H9 (cell line): ENCODE measurements at regions not wholly inside any gene's neighbourhood (a gene's known extent, or its start where the extent isn't known, plus 50 kb on each side); places are given as distances from the start of the nearest gene placed in this dataset.

Source experiments
- DNase-seq: peaks from one replicate; pipeline ENCODE4 v3.0.0-alpha.2; 2017
- H2AFZ ChIP-seq: one replicate; pipeline ENCODE4 v1.6.1; 2013; ENCODE audit warnings: mild to moderate bottlenecking, low read length, control low read depth, moderate library complexity
- H2AK5ac ChIP-seq: 2 replicates; pipeline ENCODE4 v1.6.1; 2013; ENCODE audit warnings: low read length, control low read depth, mixed read lengths; ENCODE audit not compliant: insufficient read length
- H2BK120ac ChIP-seq: one replicate; pipeline ENCODE4 v1.6.1; 2013; ENCODE audit warnings: low read depth, mild to moderate bottlenecking, low read length, control low read depth, inconsistent platforms; ENCODE audit not compliant: poor library complexity, severe bottlenecking
- H2BK12ac ChIP-seq: 2 replicates; pipeline ENCODE4 v1.6.1; 2013; ENCODE audit warnings: low read length, control low read depth, mixed read lengths, low read depth; ENCODE audit not compliant: insufficient read length
- H2BK15ac ChIP-seq: 2 replicates; pipeline ENCODE4 v1.6.1; 2013; ENCODE audit warnings: low read depth, low read length, control low read depth
- H2BK20ac ChIP-seq: one replicate; pipeline ENCODE4 v1.6.1; 2013; ENCODE audit warnings: low read depth, mild to moderate bottlenecking, low read length, control low read depth, inconsistent platforms; ENCODE audit not compliant: poor library complexity, severe bottlenecking
- H2BK5ac ChIP-seq: 2 replicates; pipeline ENCODE4 v1.6.1; 2013; ENCODE audit warnings: low read length, control low read depth, mixed read lengths; ENCODE audit not compliant: insufficient read length
- H3K14ac ChIP-seq: 2 replicates; pipeline ENCODE4 v1.6.1; 2013; ENCODE audit warnings: low read length, control low read depth; ENCODE audit not compliant: insufficient read depth
- H3K18ac ChIP-seq: 2 replicates; pipeline ENCODE4 v1.6.1; 2013; ENCODE audit warnings: low read depth, mild to moderate bottlenecking, mixed read lengths, low read length, control low read depth; ENCODE audit not compliant: insufficient read length
- H3K23ac ChIP-seq: 2 replicates; pipeline ENCODE4 v1.6.1; 2013; ENCODE audit warnings: low read length, control low read depth, mixed read lengths, low read depth; ENCODE audit not compliant: insufficient read length
- H3K23me2 ChIP-seq: 2 replicates; pipeline ENCODE4 v1.6.1; 2013; ENCODE audit warnings: low read depth, mild to moderate bottlenecking, mixed read lengths, low read length, control low read depth; ENCODE audit not compliant: insufficient read length, poor library complexity, severe bottlenecking
- H3K27ac ChIP-seq: 2 replicates; pipeline ENCODE4 v1.5.1; 2013; ENCODE audit warnings: low read length, control low read depth, mixed read lengths, low read depth; ENCODE audit not compliant: insufficient read length
- H3K27me3 ChIP-seq: 2 replicates; pipeline ENCODE4 v1.6.1; 2013; ENCODE audit warnings: low read length, control low read depth, inconsistent platforms; ENCODE audit not compliant: insufficient read depth
- H3K4ac ChIP-seq: 2 replicates; pipeline ENCODE4 v1.6.1; 2013; ENCODE audit warnings: low read depth, mild to moderate bottlenecking, control low read depth, inconsistent platforms, low read length, moderate library complexity
- H3K4me1 ChIP-seq: 2 replicates; pipeline ENCODE4 v1.6.1; 2013; ENCODE audit warnings: low read length, control low read depth, inconsistent platforms; ENCODE audit not compliant: insufficient read depth
- H3K4me2 ChIP-seq: 2 replicates; pipeline ENCODE4 v1.6.1; 2013; ENCODE audit warnings: low read length, control low read depth, mixed read lengths; ENCODE audit not compliant: insufficient read length, insufficient read depth
- H3K56ac ChIP-seq: 2 replicates; pipeline ENCODE4 v1.6.1; 2013; ENCODE audit warnings: low read depth, mild to moderate bottlenecking, mixed read lengths, low read length, control low read depth; ENCODE audit not compliant: insufficient read length
- H3K79me1 ChIP-seq: 2 replicates; pipeline ENCODE4 v1.6.1; 2013; ENCODE audit warnings: low read depth, mild to moderate bottlenecking, moderate library complexity, low read length, control low read depth, inconsistent platforms; ENCODE audit not compliant: insufficient read depth, poor library complexity, severe bottlenecking
- H3K79me2 ChIP-seq: 2 replicates; pipeline ENCODE4 v1.6.1; 2013; ENCODE audit warnings: low read length, control low read depth, inconsistent platforms; ENCODE audit not compliant: insufficient read depth
- H3K9ac ChIP-seq: 2 replicates; pipeline ENCODE4 v1.6.1; 2013; ENCODE audit warnings: low read length, control low read depth, mixed read lengths; ENCODE audit not compliant: insufficient read length; ENCODE audit errors: extremely low read depth
- H3K9me3 ChIP-seq: one replicate; pipeline ENCODE4 v1.6.1; 2013; ENCODE audit warnings: low read depth, low read length, inconsistent platforms; ENCODE audit not compliant: control insufficient read depth
- H3T11ph ChIP-seq: one replicate; pipeline ENCODE4 v1.6.1; 2013; ENCODE audit warnings: mild to moderate bottlenecking, low read length, control low read depth, inconsistent platforms
- H4K20me1 ChIP-seq: one replicate; pipeline ENCODE4 v1.6.1; 2013; ENCODE audit not compliant: control insufficient read depth, insufficient read length, insufficient read depth
- H4K5ac ChIP-seq: 2 replicates; pipeline ENCODE4 v1.6.1; 2013; ENCODE audit warnings: low read depth, mild to moderate bottlenecking, mixed read lengths, low read length, control low read depth; ENCODE audit not compliant: insufficient read length
- H4K8ac ChIP-seq: replicated peaks from 2 replicates; pipeline ENCODE4 v1.6.1; 2013; ENCODE audit warnings: low read length, control low read depth, mixed read lengths, low read depth; ENCODE audit not compliant: insufficient read length
- H4K91ac ChIP-seq: 2 replicates; pipeline ENCODE4 v1.6.1; 2013; ENCODE audit warnings: low read depth, mild to moderate bottlenecking, moderate library complexity, mixed read lengths, low read length, control low read depth; ENCODE audit not compliant: insufficient read length
- H3K27ac Mint-ChIP-seq, 3 experiments: 2 replicates in 2 of 3; 3 replicates in 1 of 3; pipeline ENCODE4 v1.8.0; 2020 to 2021; ENCODE audit warnings: mixed read lengths in 3 of 3, mild to moderate bottlenecking in 1 of 3, moderate library complexity in 1 of 3
- H3K27me3 Mint-ChIP-seq: 2 replicates; pipeline ENCODE4 v1.8.0; 2021; ENCODE audit warnings: low read depth, mild to moderate bottlenecking, moderate library complexity, mixed read lengths
- H3K36me3 Mint-ChIP-seq, 3 experiments: 2 replicates in 2 of 3; 3 replicates in 1 of 3; pipeline ENCODE4 v1.8.0; 2020 to 2021; ENCODE audit warnings: low read depth in 3 of 3, mixed read lengths in 3 of 3; ENCODE audit not compliant: insufficient read depth in 1 of 3
- H3K4me1 Mint-ChIP-seq, 2 experiments: 2 replicates each; pipeline ENCODE4 v1.8.0; 2020; ENCODE audit warnings: mixed read lengths in 2 of 2
- H3K4me3 Mint-ChIP-seq, 2 experiments: 2 replicates in 1 of 2; 3 replicates in 1 of 2; pipeline ENCODE4 v1.8.0; 2020 to 2021; ENCODE audit warnings: mild to moderate bottlenecking in 2 of 2, mixed read lengths in 2 of 2, moderate library complexity in 1 of 2
- H3K9me3 Mint-ChIP-seq, 2 experiments: 2 replicates in 1 of 2; 3 replicates in 1 of 2; pipeline ENCODE4 v1.8.0; 2020; ENCODE audit warnings: mild to moderate bottlenecking in 2 of 2, mixed read lengths in 2 of 2, moderate library complexity in 1 of 2
- CTCF ChIP-seq: fragments of 200-600 bp; sonication (generic); conservative IDR thresholded peaks from 3 replicates; pipeline ENCODE4 v1.8.0; 2021; ENCODE audit warnings: antibody characterized with exemption, mild to moderate bottlenecking
- WGBS: extraction: QIAGEN DNeasy Blood & Tissue Kit; methylation state at CpG from one replicate; pipeline ENCODE4 v1.1.7; 2013; ENCODE audit warnings: missing lambda C conversion rate, low lambda C conversion rate, mixed read lengths; ENCODE audit not compliant: insufficient read length; ENCODE audit errors: extremely low coverage; 5-methylcytosine and 5-hydroxymethylcytosine counted together

DNA sequence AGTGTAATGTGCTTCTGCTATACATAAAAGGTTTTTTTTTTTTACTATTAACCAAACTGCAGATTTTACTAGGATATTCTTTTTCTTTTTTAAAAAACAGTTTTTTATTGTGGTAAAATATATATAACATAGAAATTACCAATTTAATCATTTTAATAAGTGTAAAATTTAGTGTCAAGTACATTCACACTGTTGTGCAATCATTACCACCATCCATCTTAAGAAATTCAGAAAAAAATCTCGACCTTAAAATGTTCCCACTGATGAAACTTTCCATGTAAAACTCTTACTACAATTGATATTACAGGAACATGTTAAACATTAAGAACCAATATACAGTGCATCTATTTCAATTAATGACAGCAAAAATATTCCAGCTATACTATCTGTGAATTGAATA, 244.8 kb upstream of the FAT3 start:
- no peak overlapping the region for H2AFZ ChIP-seq
- H2BK5ac ChIP-seq, result no peak overlapping the region
- H3K23ac ChIP-seq, result no peak overlapping the region
- no peak overlapping the region for H2BK15ac ChIP-seq
- no peak overlapping the region for H3K4ac ChIP-seq
- no peak for DNase-seq
- no peak overlapping the region for H4K5ac ChIP-seq
- no peak overlapping the region for H4K91ac ChIP-seq
- no peak overlapping the region for H2BK20ac ChIP-seq
- Mint-ChIP-seq H3K27me3 (no peaks in the 10 kb centered on the region), H3K27ac (no peak overlapping the region), H3K4me3 (no peak overlapping the region), H3K36me3 (no peaks in the 10 kb centered on the region; a peak in 1 of 7 replicates), H3K9me3 (no peaks in the 10 kb centered on the region), H3K4me1 (peaks cover 8 to 15% of the 10 kb centered on the region in 2 experiments)
- H4K8ac ChIP-seq, result no peak overlapping the region
- H2BK12ac ChIP-seq, result no peak overlapping the region
- no CpG with 5 or more reads among the region's 1 CpG for WGBS
- no peak for TF ChIP-seq CTCF
- H3K79me1 ChIP-seq, result no peaks in the 10 kb centered on the region
- no peak overlapping the region for H2BK120ac ChIP-seq
- H3K9me3 ChIP-seq, result no peaks in the 10 kb centered on the region
- no peak overlapping the region for H3K27ac ChIP-seq
- no peaks in the 10 kb centered on the region for H3K23me2 ChIP-seq
- H3K4me2 ChIP-seq, result no peak overlapping the region
- H3K27me3 ChIP-seq, result no peaks in the 10 kb centered on the region
- no peak overlapping the region for H3K14ac ChIP-seq
- H3K56ac ChIP-seq, result no peak overlapping the region
- no peaks in the 10 kb centered on the region for H4K20me1 ChIP-seq
- no peak overlapping the region for H3K18ac ChIP-seq
- no peaks in the 10 kb centered on the region for H3K79me2 ChIP-seq
- H3T11ph ChIP-seq, result no peak overlapping the region
- no peak overlapping the region for H2AK5ac ChIP-seq
- no peak overlapping the region for H3K9ac ChIP-seq
- no peaks in the 10 kb centered on the region; the same call in 1 of the 2 replicates for H3K4me1 ChIP-seq
